ENCODE measurements at regions not wholly inside any gene's neighbourhood (a gene's known extent, or its start where the extent isn't known, plus 50 kb on each side); places are given as distances from the start of the nearest gene placed in this dataset.

DNA sequence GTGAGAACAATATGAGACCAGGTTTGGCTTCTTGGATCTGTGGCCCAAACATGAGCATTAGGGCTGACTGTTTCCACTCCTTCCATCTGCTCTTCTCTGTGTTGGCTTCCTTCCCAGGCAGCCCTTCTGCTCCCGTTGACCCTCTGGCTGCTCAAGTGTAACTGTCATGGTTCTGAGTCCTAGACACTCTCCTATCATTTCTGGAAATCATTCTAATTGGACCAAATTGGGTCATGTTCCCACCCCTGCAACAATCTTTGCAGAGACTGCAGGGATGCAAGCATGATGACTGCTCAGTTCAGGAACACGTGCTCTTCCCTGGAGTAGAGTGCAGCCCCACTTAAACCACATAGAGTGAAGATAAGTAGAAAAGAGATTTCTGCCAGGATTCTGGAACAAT, 741.4 kb downstream of the TAF11L14 start:
- TF ChIP-seq, protein P1, sequence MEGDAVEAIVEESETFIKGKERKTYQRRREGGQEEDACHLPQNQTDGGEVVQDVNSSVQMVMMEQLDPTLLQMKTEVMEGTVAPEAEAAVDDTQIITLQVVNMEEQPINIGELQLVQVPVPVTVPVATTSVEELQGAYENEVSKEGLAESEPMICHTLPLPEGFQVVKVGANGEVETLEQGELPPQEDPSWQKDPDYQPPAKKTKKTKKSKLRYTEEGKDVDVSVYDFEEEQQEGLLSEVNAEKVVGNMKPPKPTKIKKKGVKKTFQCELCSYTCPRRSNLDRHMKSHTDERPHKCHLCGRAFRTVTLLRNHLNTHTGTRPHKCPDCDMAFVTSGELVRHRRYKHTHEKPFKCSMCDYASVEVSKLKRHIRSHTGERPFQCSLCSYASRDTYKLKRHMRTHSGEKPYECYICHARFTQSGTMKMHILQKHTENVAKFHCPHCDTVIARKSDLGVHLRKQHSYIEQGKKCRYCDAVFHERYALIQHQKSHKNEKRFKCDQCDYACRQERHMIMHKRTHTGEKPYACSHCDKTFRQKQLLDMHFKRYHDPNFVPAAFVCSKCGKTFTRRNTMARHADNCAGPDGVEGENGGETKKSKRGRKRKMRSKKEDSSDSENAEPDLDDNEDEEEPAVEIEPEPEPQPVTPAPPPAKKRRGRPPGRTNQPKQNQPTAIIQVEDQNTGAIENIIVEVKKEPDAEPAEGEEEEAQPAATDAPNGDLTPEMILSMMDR (IDR thresholded peaks at IDR 0.05; ENCODE audit: low read depth, low read length, missing control alignments), result no peak
- Histone ChIP-seq H3K27me3 (replicated peaks) (no peaks in the 10 kb centered on the region), H3K27ac (no peak overlapping the region), H3K36me3 (replicated peaks) (no peaks in the 10 kb centered on the region), H3K4me3 (ENCODE audit: low read depth, low read length) (no peak overlapping the region)
- no peak for DNase-seq
- in situ Hi-C loops (cut with HindIII; ENCODE audit: low pct_ligation_motif_present, low sequenced_read_pairs), result no loop called here

DNA sequence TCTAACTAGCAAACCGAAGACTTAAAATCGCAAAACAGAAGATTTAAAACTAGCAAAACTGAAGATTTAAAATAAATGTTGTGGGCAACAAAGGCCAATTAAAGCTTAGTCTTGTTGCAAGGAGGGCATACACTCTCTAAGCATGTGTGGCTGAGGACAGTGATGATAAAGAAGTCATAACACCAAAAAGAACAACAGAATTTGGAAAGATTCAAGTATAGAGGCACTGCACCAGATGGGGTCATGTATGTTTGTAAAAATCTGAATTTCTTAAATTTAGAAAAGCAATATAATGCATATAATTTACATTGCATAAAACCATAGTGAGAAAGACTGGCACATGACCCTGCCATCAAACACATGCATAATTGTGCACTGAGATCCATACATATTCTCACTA, 743.8 kb downstream of the TAF11L14 start:
- Histone ChIP-seq H3K27ac (no peak overlapping the region), H3K36me3 (replicated peaks) (no peaks in the 10 kb centered on the region), H3K4me3 (ENCODE audit: low read depth, low read length) (no peak overlapping the region), H3K27me3 (replicated peaks) (no peaks in the 10 kb centered on the region)
- TF ChIP-seq, protein P1 (IDR thresholded peaks at IDR 0.05; ENCODE audit: low read depth, low read length, missing control alignments), result no peak
- no peak for DNase-seq
- in situ Hi-C loops (cut with HindIII; ENCODE audit: low pct_ligation_motif_present, low sequenced_read_pairs), result no loop called here

- no peak overlapping the region for H3K27ac ChIP-seq
- TF ChIP-seq, protein P1 (IDR thresholded peaks at IDR 0.05; ENCODE audit: low read depth, low read length, missing control alignments), result no peak
- in situ Hi-C loops (cut with HindIII; ENCODE audit: low pct_ligation_motif_present, low sequenced_read_pairs), result no loop called here
- H3K36me3 ChIP-seq (replicated peaks), result no peaks in the 10 kb centered on the region
- DNase-seq, result no peak
- no peak overlapping the region for H3K4me3 ChIP-seq (ENCODE audit: low read depth, low read length)
- H3K27me3 ChIP-seq (replicated peaks), result no peaks in the 10 kb centered on the region
These were observed 744.9 kb downstream of the TAF11L14 start for GRCh38 chr5:18379189-18379588.

DNA sequence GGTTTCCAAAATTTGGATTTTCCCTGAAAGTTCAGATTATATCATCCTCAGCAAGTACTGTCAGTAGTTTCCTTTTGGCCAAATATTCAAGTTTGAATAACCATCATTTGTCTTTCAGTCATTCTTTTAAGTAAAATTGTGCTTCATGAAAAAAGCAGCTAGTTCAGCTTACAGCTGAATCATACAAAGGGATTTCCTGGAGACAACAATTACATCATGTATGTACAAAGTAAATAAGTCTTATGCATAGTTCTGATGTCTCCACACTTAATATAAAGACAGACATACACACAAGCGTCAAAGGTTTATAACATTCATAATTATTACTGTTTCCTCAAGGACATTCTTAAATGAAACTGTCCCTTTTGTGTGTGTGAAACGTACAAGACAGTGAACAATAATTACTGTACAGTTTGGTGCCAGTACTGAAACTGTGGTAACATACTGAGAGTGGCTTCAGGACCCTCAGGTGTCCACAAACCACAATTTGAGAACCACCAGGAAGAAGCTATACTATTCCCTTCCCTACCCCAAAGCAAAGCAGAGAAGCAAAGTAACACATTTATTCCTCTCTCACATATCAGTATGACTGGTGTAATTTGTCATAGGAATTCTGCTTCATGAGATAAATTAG, 746.6 kb downstream of the TAF11L14 start:
- H3K27ac ChIP-seq, result no peak overlapping the region
- H3K36me3 ChIP-seq (replicated peaks), result no peaks in the 10 kb centered on the region
- no peak for DNase-seq
- no peaks in the 10 kb centered on the region for H3K27me3 ChIP-seq (replicated peaks)
- in situ Hi-C loops (cut with HindIII; ENCODE audit: low pct_ligation_motif_present, low sequenced_read_pairs), result no loop called here
- H3K4me3 ChIP-seq (ENCODE audit: low read depth, low read length), result no peak overlapping the region
- TF ChIP-seq, protein P1 (IDR thresholded peaks at IDR 0.05; ENCODE audit: low read depth, low read length, missing control alignments), result no peak

DNA sequence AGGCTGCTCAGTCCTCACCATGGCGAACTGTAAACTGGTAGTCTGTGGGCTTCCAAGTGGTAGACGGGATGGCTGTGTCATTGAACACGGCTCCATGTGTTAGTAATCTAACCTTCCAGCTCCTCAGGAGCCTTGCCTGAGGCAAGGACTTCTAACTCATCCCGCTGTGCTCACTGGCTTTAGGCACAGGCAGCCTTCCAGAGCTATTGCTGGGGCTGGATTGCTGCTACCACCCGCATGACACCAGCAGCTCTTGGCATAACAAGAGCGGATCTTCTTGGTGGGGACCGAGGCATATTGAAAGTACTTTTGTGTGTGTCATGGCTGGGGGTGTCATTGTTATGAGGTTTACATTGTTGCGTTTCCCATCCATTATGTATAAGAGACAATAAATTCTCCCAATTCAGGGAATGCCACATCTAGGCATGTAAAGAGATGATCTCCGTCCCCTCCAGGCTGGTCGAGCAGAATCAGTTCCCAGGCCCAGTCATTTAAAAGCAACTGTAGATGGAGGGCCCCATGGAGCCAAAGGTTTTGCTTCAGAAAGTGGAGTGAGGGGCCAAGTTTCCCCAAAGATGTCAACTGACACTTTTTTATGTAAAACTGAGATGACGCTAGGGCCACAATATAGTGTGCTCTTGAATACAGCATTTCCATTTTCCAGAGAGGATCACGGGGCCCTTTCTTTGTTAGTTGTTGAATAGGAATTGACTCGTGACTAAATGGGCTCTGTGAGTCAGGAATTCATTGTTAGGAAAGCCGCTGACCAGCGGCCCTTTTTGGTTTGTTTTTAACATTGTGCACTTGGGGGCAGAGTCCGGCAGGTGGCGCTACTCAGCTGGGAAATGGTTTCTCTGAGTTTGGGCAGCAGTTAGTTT, 759.5 kb downstream of the TAF11L14 start:
- H3K4me3 ChIP-seq (ENCODE audit: low read depth, low read length), result no peak overlapping the region
- H3K36me3 ChIP-seq (replicated peaks), result no peaks in the 10 kb centered on the region
- peak; percentile 49 for DNase-seq
- H3K27me3 ChIP-seq (replicated peaks), result no peaks in the 10 kb centered on the region
- in situ Hi-C loops (cut with HindIII; ENCODE audit: low pct_ligation_motif_present, low sequenced_read_pairs), result no loop called here
- TF ChIP-seq, protein P1 (IDR thresholded peaks at IDR 0.05; ENCODE audit: low read depth, low read length, missing control alignments), result peak; percentile 89
- no peak overlapping the region for H3K27ac ChIP-seq
